CD4-positive, alpha-beta T cell treated with Interleukin-10 for 1 hour (primary cell): ENCODE measurements at regions not wholly inside any gene's neighbourhood (a gene's known extent, or its start where the extent isn't known, plus 50 kb on each side); places are given as distances from the start of the nearest gene placed in this dataset.
"Not testable (repeated sequence)": the region's sequence is repeated elsewhere in the genome, so short reads cannot be mapped to it uniquely, and the experiment has no call there.

Experiments
- DNase-seq: peaks from one replicate; pipeline ENCODE4 v3.0.0-alpha.2; 2020

DNA sequence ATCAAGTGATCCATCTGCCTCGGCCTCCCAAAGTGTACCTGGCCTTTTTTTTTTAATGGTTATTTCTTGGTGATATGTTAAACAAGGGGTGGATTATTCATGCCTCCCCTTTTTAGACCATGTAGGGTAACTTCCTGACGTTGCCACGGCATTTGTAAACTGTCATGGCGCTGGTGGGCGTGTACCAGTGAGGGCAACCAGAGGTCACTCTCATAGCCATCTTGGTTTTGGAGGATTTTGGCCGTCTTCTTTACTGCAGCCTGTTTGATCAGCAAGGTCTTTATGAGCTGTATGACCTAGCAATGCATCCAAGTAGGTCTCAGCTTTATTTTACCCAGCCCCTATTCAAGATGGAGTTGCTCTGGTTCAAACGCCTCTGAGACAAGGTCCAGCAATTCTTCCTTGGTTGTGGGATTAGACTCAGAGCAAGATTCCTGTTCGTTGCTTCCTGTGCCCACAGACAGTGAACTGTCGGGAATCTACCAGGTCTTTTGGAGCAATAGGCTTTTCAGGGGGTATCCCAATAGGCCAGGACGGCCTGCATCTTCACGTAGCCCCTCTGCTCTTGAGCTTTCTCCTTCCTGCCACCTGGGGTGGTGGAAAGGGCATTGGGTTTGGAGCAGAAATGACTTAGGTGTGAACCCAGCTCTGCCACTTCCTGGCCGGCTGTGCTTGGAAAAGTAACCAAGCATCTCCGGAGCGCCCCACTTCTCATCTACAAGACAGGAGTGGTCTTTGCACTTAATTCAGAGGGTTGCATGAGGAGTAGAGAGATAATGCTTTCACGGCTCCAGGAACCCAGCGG is 52.9 kb upstream of the SEC14L1 start:
- DNase-seq, result no peak

DNA sequence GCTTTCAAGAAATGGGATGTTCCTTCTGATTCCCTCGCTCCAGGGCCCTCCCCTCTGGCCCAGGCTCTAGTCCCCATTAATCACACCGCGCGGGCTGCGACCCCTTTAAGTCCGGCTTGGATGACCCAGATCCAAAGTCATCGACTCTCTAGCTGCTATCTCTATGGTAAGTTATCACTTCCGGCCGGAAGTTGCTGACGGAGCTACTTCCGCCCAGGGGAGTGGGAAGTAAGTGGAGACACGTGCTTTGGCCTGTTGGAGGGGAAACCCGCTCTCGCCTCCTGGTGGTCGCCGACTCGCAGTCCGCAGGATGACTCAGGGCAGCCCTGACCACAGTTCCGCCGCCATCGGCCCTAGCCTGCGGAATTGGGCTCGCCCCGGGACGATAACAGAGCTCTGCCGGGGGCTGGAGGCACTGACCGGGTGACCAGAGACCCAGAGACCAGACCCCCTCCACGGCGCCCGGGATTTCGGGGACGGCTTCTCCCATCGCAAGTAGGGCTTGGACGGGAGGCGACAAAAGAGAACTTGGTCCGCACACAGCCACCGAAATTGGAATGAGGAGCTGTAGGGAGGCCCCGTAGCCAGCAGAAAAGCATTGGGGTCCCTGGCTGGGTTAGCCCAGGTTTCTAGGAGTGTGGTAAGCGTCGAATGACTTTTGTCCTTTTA is 52.2 kb upstream of the SEC14L1 start:
- DNase-seq, result peak; percentile 93

GRCh38 chr17:77089124-77089490 is 51.7 kb upstream of the SEC14L1 start:
- no peak for DNase-seq

- not testable (repeated sequence) for DNase-seq
Observed at GRCh38 chr17:77089949-77090348, 50.8 kb upstream of the SEC14L1 start.

GRCh38 chr17:77090476-77090875 is 50.3 kb upstream of the SEC14L1 start:
- no peak for DNase-seq
